Osteocyte (in vitro differentiated cells): ENCODE measurements at regions not wholly inside any gene's neighbourhood (a gene's known extent, or its start where the extent isn't known, plus 50 kb on each side); places are given as distances from the start of the nearest gene placed in this dataset.

Source experiments
- DNase-seq: peaks from one replicate; pipeline ENCODE4 v3.0.0; 2021; ENCODE audit warnings: mixed read lengths; ENCODE audit not compliant: unreplicated experiment; ENCODE audit errors: extremely low spot score
- H3K27ac Mint-ChIP-seq: one replicate; pipeline ENCODE4 v1.8.0; 2021; ENCODE audit warnings: mild to moderate bottlenecking, mixed read lengths; ENCODE audit not compliant: unreplicated experiment
- H3K27me3 Mint-ChIP-seq: one replicate; pipeline ENCODE4 v1.8.0; 2021; ENCODE audit warnings: mixed read lengths; ENCODE audit not compliant: unreplicated experiment
- H3K36me3 Mint-ChIP-seq: one replicate; pipeline ENCODE4 v1.8.0; 2021; ENCODE audit warnings: mixed read lengths; ENCODE audit not compliant: unreplicated experiment
- H3K4me1 Mint-ChIP-seq: one replicate; pipeline ENCODE4 v1.8.0; 2021; ENCODE audit warnings: mixed read lengths; ENCODE audit not compliant: unreplicated experiment
- H3K4me3 Mint-ChIP-seq: one replicate; pipeline ENCODE4 v1.8.0; 2021; ENCODE audit warnings: mild to moderate bottlenecking, moderate library complexity, mixed read lengths; ENCODE audit not compliant: unreplicated experiment
- H3K9me3 Mint-ChIP-seq: one replicate; pipeline ENCODE4 v1.8.0; 2021; ENCODE audit warnings: mixed read lengths; ENCODE audit not compliant: unreplicated experiment
- CTCF ChIP-seq: fragments of 200-600 bp; sonication (generic); IDR thresholded peaks from 2 replicates; pipeline ENCODE4 v1.5.0; 2021; ENCODE audit warnings: antibody characterized with exemption, mild to moderate bottlenecking, moderate library complexity

GRCh38 chr10:111531690-111532089 lies 454.9 kb downstream of the ADRA2A start:
- no peak overlapping the region for H3K4me3 Mint-ChIP-seq
- no peak overlapping the region for H3K27ac Mint-ChIP-seq
- no peaks in the 10 kb centered on the region for H3K4me1 Mint-ChIP-seq
- no peak for DNase-seq
- no peaks in the 10 kb centered on the region for H3K9me3 Mint-ChIP-seq
- H3K27me3 Mint-ChIP-seq: no peaks in the 10 kb centered on the region
- H3K36me3 Mint-ChIP-seq: no peaks in the 10 kb centered on the region
- no peak for TF ChIP-seq CTCF

- H3K27me3 Mint-ChIP-seq: no peaks in the 10 kb centered on the region
- no peaks in the 10 kb centered on the region for H3K4me1 Mint-ChIP-seq
- no peak for TF ChIP-seq CTCF
- no peak overlapping the region for H3K27ac Mint-ChIP-seq
- no peak for DNase-seq
- H3K36me3 Mint-ChIP-seq: no peaks in the 10 kb centered on the region
- H3K4me3 Mint-ChIP-seq: no peak overlapping the region
- H3K9me3 Mint-ChIP-seq: no peaks in the 10 kb centered on the region
Observed at GRCh38 chr10:111532139-111532538, 455.3 kb downstream of the ADRA2A start.

GRCh38 chr10:111539246-111539645 lies 462.4 kb downstream of the ADRA2A start:
- Mint-ChIP-seq H3K4me3 (no peak overlapping the region), H3K9me3 (no peaks in the 10 kb centered on the region), H3K27me3 (no peaks in the 10 kb centered on the region), H3K36me3 (no peaks in the 10 kb centered on the region), H3K4me1 (no peaks in the 10 kb centered on the region), H3K27ac (no peak overlapping the region)
- TF ChIP-seq CTCF: no peak
- no peak for DNase-seq

- Mint-ChIP-seq H3K27me3 (no peaks in the 10 kb centered on the region), H3K27ac (no peak overlapping the region), H3K4me1 (no peaks in the 10 kb centered on the region), H3K9me3 (no peaks in the 10 kb centered on the region), H3K36me3 (no peaks in the 10 kb centered on the region), H3K4me3 (no peak overlapping the region)
- no peak for TF ChIP-seq CTCF
- no peak for DNase-seq
Observed at GRCh38 chr10:111543854-111544253, 467.0 kb downstream of the ADRA2A start.

GRCh38 chr10:111545861-111546605 lies 469.2 kb downstream of the ADRA2A start:
- no peak for DNase-seq
- no peaks in the 10 kb centered on the region for H3K4me1 Mint-ChIP-seq
- H3K27me3 Mint-ChIP-seq: no peaks in the 10 kb centered on the region
- no peaks in the 10 kb centered on the region for H3K36me3 Mint-ChIP-seq
- no peak overlapping the region for H3K4me3 Mint-ChIP-seq
- peaks cover 6% of the 10 kb centered on the region for H3K9me3 Mint-ChIP-seq
- TF ChIP-seq CTCF: no peak
- no peak overlapping the region for H3K27ac Mint-ChIP-seq
